ENCODE measurements at regions not wholly inside any gene's neighbourhood (a gene's known extent, or its start where the extent isn't known, plus 50 kb on each side); places are given as distances from the start of the nearest gene placed in this dataset.

GRCh38 chr18:69222089-69222488, 178.6 kb upstream of the DOK6 start:
- H3K4me3 ChIP-seq (ENCODE audit: low read depth, low read length, poor library complexity, severe bottlenecking): no peak overlapping the region
- H3K9me3 ChIP-seq (ENCODE audit: low read depth, low read length, poor library complexity, severe bottlenecking): no peaks in the 10 kb centered on the region
- TF ChIP-seq EZH2 (IDR thresholded peaks at IDR 0.05; ENCODE audit: borderline replicate concordance, low read depth, low read length, poor library complexity, severe bottlenecking): no peak
- no peak for TF ChIP-seq CTCF (conservative IDR thresholded peaks at IDR 0.05; ENCODE audit: low read depth, low read length)
- CTCF ChIA-PET: no interaction called here
- intact Hi-C loops (cut with micrococcal nuclease; ENCODE audit: unreplicated experiment): no loop called here
- DNase-seq (ENCODE audit: low spot score): no peak
- no peak overlapping the region for H3K27ac ChIP-seq (ENCODE audit: low read depth, low read length, poor library complexity, severe bottlenecking)
- H3K27me3 ChIP-seq (replicated peaks; ENCODE audit: insufficient read depth, low read depth, low read length, poor library complexity): no peaks in the 10 kb centered on the region
- no peaks in the 10 kb centered on the region for H3K4me1 ChIP-seq (ENCODE audit: insufficient read depth, low read length, poor library complexity, severe bottlenecking)
- no peaks in the 10 kb centered on the region for H3K36me3 ChIP-seq (ENCODE audit: insufficient read depth, low read length, poor library complexity, severe bottlenecking)
- POLR2A ChIA-PET (ENCODE audit: low non-redundant PET): no interaction called here
- BruUV-seq (replicated peaks): no TSS peak

- Histone ChIP-seq H3K4me3 (ENCODE audit: low read depth, low read length, poor library complexity, severe bottlenecking) (no peak overlapping the region), H3K27ac (ENCODE audit: low read depth, low read length, poor library complexity, severe bottlenecking) (no peak overlapping the region), H3K9me3 (ENCODE audit: low read depth, low read length, poor library complexity, severe bottlenecking) (no peaks in the 10 kb centered on the region), H3K36me3 (ENCODE audit: insufficient read depth, low read length, poor library complexity, severe bottlenecking) (no peaks in the 10 kb centered on the region), H3K27me3 (replicated peaks; ENCODE audit: insufficient read depth, low read depth, low read length, poor library complexity) (no peaks in the 10 kb centered on the region), H3K4me1 (ENCODE audit: insufficient read depth, low read length, poor library complexity, severe bottlenecking) (no peaks in the 10 kb centered on the region)
- BruUV-seq (replicated peaks): no TSS peak
- CTCF ChIA-PET: no interaction called here
- DNase-seq (ENCODE audit: low spot score): no peak
- intact Hi-C loops (cut with micrococcal nuclease; ENCODE audit: unreplicated experiment): no loop called here
- TF ChIP-seq EZH2 (IDR thresholded peaks at IDR 0.05; ENCODE audit: borderline replicate concordance, low read depth, low read length, poor library complexity, severe bottlenecking): no peak
- TF ChIP-seq CTCF (conservative IDR thresholded peaks at IDR 0.05; ENCODE audit: low read depth, low read length): no peak
- POLR2A ChIA-PET (ENCODE audit: low non-redundant PET): no interaction called here
These were observed 173.7 kb upstream of the DOK6 start for GRCh38 chr18:69226971-69227370.

- BruUV-seq (replicated peaks): no TSS peak
- no peak for DNase-seq (ENCODE audit: low spot score)
- Histone ChIP-seq H3K9me3 (ENCODE audit: low read depth, low read length, poor library complexity, severe bottlenecking) (no peaks in the 10 kb centered on the region), H3K36me3 (ENCODE audit: insufficient read depth, low read length, poor library complexity, severe bottlenecking) (no peaks in the 10 kb centered on the region), H3K27ac (ENCODE audit: low read depth, low read length, poor library complexity, severe bottlenecking) (no peak overlapping the region), H3K27me3 (replicated peaks; ENCODE audit: insufficient read depth, low read depth, low read length, poor library complexity) (no peaks in the 10 kb centered on the region), H3K4me3 (ENCODE audit: low read depth, low read length, poor library complexity, severe bottlenecking) (no peak overlapping the region), H3K4me1 (ENCODE audit: insufficient read depth, low read length, poor library complexity, severe bottlenecking) (no peaks in the 10 kb centered on the region)
- no peak for TF ChIP-seq CTCF (conservative IDR thresholded peaks at IDR 0.05; ENCODE audit: low read depth, low read length)
- intact Hi-C loops (cut with micrococcal nuclease; ENCODE audit: unreplicated experiment): no loop called here
- ChIA-PET POLR2A (ENCODE audit: low non-redundant PET) (no interaction called here), CTCF (no interaction called here)
These were observed 170.5 kb upstream of the DOK6 start for GRCh38 chr18:69230204-69230603.

All from A673 (cell line).